ENCODE measurements at regions not wholly inside any gene's neighbourhood (a gene's known extent, or its start where the extent isn't known, plus 50 kb on each side); places are given as distances from the start of the nearest gene placed in this dataset.
A peak's percentile ranks its signal among the peaks of the same experiment; 100 is the strongest.

DNA sequence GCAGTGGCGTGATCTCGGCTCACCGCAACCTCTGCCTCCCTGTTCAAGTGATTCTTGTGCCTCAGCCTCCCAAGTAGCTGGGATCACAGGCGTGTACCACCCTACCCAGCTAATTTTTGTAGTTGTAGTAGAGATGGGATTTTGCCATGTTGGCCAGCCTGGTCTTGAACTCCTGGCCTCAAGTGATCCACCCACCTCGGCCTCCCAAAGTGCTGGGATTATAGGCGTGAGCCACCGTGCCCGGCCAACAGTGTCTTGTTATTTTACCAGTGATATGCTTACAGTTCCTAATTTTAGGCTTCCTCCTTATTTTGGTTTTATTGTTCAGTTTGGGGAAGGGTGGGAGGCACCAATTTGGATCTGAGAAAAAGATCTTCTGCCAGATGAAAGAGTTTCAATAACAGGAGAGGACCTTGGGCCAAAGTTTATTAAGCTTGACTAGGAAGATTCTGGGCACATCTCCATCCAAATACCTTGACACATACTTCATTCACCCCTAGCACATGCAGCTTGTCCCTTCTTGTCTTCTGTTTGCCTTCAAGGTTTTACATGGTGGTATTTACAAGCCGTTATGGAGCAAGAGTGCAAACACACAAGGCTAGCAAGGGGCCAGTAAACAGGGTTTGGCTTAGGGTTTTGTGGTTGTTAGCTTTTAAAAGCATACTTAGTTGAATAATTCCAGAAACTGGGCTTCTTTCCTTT lies 168.1 kb upstream of the DMRT1 start (continued):
- TF ChIP-seq ZZZ3 (CRISPR knock-in tag; IDR thresholded peaks at IDR 0.05; ENCODE audit: borderline replicate concordance), result no peak
- TF ChIP-seq, protein P1, sequence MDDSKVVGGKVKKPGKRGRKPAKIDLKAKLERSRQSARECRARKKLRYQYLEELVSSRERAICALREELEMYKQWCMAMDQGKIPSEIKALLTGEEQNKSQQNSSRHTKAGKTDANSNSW (CRISPR knock-in tag; IDR thresholded peaks at IDR 0.05; ENCODE audit: borderline replicate concordance), result no peak
- no peak for TF ChIP-seq CREB1 (IDR thresholded peaks at IDR 0.05)
- TF ChIP-seq CREB1 (CRISPR knock-in tag; IDR thresholded peaks at IDR 0.05), result no peak; the same call in 1 of the 2 replicates
- no peak for TF ChIP-seq PAF1 (CRISPR knock-in tag; IDR thresholded peaks at IDR 0.05)
- TF ChIP-seq ARNT2 (CRISPR knock-in tag; IDR thresholded peaks at IDR 0.05; ENCODE audit: low read depth), result no peak
- TF ChIP-seq EHMT2 (IDR thresholded peaks at IDR 0.05; ENCODE audit: borderline replicate concordance, low read depth, low read length), result peak; percentile 9; the same call in 1 of the 2 replicates
- TF ChIP-seq CREB3 (CRISPR knock-in tag; IDR thresholded peaks at IDR 0.05), result no peak
- no peak for TF ChIP-seq CHD2 (IDR thresholded peaks at IDR 0.05; ENCODE audit: low read depth, low read length)
- no peak for TF ChIP-seq ZSCAN12 (CRISPR knock-in tag; IDR thresholded peaks at IDR 0.05)
- TF ChIP-seq YEATS2 (CRISPR knock-in tag; IDR thresholded peaks at IDR 0.05; ENCODE audit: borderline replicate concordance), result no peak
- no peak for TF ChIP-seq ZNF121 (CRISPR knock-in tag; IDR thresholded peaks at IDR 0.05)
- TF ChIP-seq MED1 (CRISPR knock-in tag; IDR thresholded peaks at IDR 0.05), result peak; percentile 21; the same call in 1 of the 2 replicates
- TF ChIP-seq, protein P2, sequence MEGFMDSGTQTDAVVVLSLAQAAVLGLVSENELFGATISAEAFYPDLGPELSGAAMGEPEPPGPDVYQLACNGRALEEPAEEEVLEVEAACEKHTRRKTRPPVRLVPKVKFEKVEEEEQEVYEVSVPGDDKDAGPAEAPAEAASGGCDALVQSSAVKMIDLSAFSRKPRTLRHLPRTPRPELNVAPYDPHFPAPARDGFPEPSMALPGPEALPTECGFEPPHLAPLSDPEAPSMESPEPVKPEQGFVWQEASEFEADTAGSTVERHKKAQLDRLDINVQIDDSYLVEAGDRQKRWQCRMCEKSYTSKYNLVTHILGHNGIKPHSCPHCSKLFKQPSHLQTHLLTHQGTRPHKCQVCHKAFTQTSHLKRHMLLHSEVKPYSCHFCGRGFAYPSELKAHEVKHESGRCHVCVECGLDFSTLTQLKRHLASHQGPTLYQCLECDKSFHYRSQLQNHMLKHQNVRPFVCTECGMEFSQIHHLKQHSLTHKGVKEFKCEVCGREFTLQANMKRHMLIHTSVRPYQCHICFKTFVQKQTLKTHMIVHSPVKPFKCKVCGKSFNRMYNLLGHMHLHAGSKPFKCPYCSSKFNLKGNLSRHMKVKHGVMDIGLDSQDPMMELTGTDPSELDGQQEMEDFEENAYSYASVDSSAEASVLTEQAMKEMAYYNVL (CRISPR knock-in tag; IDR thresholded peaks at IDR 0.05; ENCODE audit: borderline replicate concordance), result no peak; the same call in 1 of the 2 replicates
- TF ChIP-seq GTF3A (CRISPR knock-in tag; conservative IDR thresholded peaks at IDR 0.05), result no peak
- TF ChIP-seq MTF1 (CRISPR knock-in tag; IDR thresholded peaks at IDR 0.05), result no peak
- TF ChIP-seq DDIT3 (CRISPR knock-in tag; IDR thresholded peaks at IDR 0.05), result no peak
- TF ChIP-seq, protein P3, sequence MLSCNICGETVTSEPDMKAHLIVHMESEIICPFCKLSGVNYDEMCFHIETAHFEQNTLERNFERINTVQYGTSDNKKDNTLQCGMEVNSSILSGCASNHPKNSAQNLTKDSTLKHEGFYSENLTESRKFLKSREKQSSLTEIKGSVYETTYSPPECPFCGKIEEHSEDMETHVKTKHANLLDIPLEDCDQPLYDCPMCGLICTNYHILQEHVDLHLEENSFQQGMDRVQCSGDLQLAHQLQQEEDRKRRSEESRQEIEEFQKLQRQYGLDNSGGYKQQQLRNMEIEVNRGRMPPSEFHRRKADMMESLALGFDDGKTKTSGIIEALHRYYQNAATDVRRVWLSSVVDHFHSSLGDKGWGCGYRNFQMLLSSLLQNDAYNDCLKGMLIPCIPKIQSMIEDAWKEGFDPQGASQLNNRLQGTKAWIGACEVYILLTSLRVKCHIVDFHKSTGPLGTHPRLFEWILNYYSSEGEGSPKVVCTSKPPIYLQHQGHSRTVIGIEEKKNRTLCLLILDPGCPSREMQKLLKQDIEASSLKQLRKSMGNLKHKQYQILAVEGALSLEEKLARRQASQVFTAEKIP (CRISPR knock-in tag; IDR thresholded peaks at IDR 0.05; ENCODE audit: borderline replicate concordance), result no peak
- TF ChIP-seq, protein P4, sequence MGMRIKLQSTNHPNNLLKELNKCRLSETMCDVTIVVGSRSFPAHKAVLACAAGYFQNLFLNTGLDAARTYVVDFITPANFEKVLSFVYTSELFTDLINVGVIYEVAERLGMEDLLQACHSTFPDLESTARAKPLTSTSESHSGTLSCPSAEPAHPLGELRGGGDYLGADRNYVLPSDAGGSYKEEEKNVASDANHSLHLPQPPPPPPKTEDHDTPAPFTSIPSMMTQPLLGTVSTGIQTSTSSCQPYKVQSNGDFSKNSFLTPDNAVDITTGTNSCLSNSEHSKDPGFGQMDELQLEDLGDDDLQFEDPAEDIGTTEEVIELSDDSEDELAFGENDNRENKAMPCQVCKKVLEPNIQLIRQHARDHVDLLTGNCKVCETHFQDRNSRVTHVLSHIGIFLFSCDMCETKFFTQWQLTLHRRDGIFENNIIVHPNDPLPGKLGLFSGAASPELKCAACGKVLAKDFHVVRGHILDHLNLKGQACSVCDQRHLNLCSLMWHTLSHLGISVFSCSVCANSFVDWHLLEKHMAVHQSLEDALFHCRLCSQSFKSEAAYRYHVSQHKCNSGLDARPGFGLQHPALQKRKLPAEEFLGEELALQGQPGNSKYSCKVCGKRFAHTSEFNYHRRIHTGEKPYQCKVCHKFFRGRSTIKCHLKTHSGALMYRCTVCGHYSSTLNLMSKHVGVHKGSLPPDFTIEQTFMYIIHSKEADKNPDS (CRISPR knock-in tag; IDR thresholded peaks at IDR 0.05), result no peak
- TF ChIP-seq AGO2 (optimal IDR thresholded peaks at IDR 0.05; ENCODE audit: low read depth, low read length), result no peak
- TF ChIP-seq SRSF9 (IDR thresholded peaks at IDR 0.05; ENCODE audit: borderline replicate concordance, insufficient read depth, low read depth, low read length, poor library complexity, severe bottlenecking), result no peak
- TF ChIP-seq TOPORS (CRISPR knock-in tag; IDR thresholded peaks at IDR 0.05), result no peak
- no peak for TF ChIP-seq ZNF556 (CRISPR knock-in tag; IDR thresholded peaks at IDR 0.05; ENCODE audit: borderline replicate concordance)

All from HepG2 (cell line).